ENCODE measurements at regions not wholly inside any gene's neighbourhood (a gene's known extent, or its start where the extent isn't known, plus 50 kb on each side); places are given as distances from the start of the nearest gene placed in this dataset.

DNA sequence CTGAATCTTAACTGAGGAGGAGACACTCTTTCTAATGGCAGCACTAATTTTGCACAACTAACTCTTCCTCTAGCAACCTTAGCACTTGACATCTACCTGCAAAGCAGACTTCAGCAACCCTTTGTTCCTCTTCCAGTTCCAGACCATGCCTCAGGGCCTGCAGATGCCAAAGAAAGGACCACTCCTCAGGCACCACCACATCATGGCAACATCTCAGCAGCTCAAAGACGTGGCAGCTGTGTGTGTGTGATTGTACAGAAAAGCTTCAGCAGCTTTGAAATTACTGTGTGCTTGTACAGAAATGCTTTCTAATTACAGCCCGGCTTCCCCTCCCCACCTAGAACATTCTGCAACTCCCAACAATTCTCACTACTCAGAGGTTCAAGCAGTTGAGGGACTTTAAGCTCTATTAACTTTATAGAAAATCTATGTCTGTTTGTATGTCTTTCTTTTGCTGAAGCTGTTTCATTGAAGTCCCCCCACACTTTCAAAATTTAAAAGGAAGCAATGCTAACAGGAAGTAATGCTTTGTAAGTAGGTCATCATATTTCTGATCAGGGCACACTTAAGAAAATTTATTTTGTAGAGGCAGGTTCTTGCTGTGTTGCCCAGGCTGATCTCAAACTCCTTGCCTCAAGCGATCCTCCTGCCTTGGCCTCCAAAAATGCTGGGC is 115.2 kb downstream of the CD47 start:
- H3K4me3 ChIP-seq (ENCODE audit: low read depth, poor library complexity, severe bottlenecking) = no peak overlapping the region
- intact Hi-C loops (cut with DNase I; ENCODE audit: low total_unique reads) = no loop called here
- WGBS, 2 donors = 78 to 79% methylated on average over 3 of the region's 3 CpGs
- DNase-seq (ENCODE audit: low spot score in 2 of 2) = no peak
- no peak for TF ChIP-seq CTCF (IDR thresholded peaks at IDR 0.05)
- no peak for TF ChIP-seq POLR2A (IDR thresholded peaks at IDR 0.05)

- WGBS, 2 donors = 77 to 84% methylated on average over 4 of the region's 4 CpGs
- no peak overlapping the region for H3K4me3 ChIP-seq (ENCODE audit: low read depth, poor library complexity, severe bottlenecking)
- TF ChIP-seq CTCF (IDR thresholded peaks at IDR 0.05) = no peak
- no peak for TF ChIP-seq POLR2A (IDR thresholded peaks at IDR 0.05)
- intact Hi-C loops (cut with DNase I; ENCODE audit: low total_unique reads) = no loop called here
- no peak for DNase-seq (ENCODE audit: low spot score in 2 of 2)
Observed at GRCh38 chr3:107973961-107974360, 116.9 kb downstream of the CD47 start.

DNA sequence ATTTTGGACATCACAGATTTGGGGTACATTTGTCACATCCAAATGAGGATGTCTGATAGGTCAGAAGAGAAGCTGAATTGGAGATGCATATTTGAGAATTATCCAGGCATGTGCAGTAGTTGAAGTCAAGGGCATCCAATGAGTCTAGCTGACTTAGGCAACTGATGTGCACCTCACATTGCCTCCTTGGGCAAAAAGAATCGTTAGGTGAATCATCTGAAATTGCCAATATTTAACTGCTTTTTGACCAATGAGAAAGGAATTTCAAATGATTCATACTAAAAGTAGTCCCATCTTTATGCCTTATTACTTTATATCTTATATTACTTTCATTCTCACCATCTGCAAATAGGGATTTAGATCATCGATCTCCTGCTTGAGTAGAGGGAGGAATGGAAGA is 117.7 kb downstream of the CD47 start:
- 70 to 79% methylated on average over 2 of the region's 2 CpGs for WGBS, 2 donors
- no peak for DNase-seq (ENCODE audit: low spot score in 2 of 2)
- H3K4me3 ChIP-seq (ENCODE audit: low read depth, poor library complexity, severe bottlenecking) = no peak overlapping the region
- no peak for TF ChIP-seq CTCF (IDR thresholded peaks at IDR 0.05)
- intact Hi-C loops (cut with DNase I; ENCODE audit: low total_unique reads) = no loop called here

GRCh38 chr3:107970993-107971580 is 119.7 kb downstream of the CD47 start:
- 47 to 52% methylated on average over 1 of the region's 1 CpG for WGBS, 2 donors
- H3K4me3 ChIP-seq (ENCODE audit: low read depth, poor library complexity, severe bottlenecking) = no peak overlapping the region
- intact Hi-C loops (cut with DNase I; ENCODE audit: low total_unique reads) = no loop called here
- no peak for TF ChIP-seq POLR2A (IDR thresholded peaks at IDR 0.05)
- no peak for TF ChIP-seq CTCF (IDR thresholded peaks at IDR 0.05)
- DNase-seq (ENCODE audit: low spot score in 2 of 2) = no peak

- no peak overlapping the region for H3K4me3 ChIP-seq (ENCODE audit: low read depth, poor library complexity, severe bottlenecking)
- DNase-seq (ENCODE audit: low spot score in 2 of 2) = no peak
- intact Hi-C loops (cut with DNase I; ENCODE audit: low total_unique reads) = no loop called here
- 33 to 43% methylated on average over 9 of the region's 9 CpGs for WGBS, 2 donors
- no peak for TF ChIP-seq CTCF (IDR thresholded peaks at IDR 0.05)
- TF ChIP-seq POLR2A (IDR thresholded peaks at IDR 0.05) = no peak
Observed at GRCh38 chr3:107969994-107970819, 120.6 kb downstream of the CD47 start.

Data from lower leg skin (tissue), 4 donors.